ENCODE measurements at regions not wholly inside any gene's neighbourhood (a gene's known extent, or its start where the extent isn't known, plus 50 kb on each side); places are given as distances from the start of the nearest gene placed in this dataset.

GRCh38 chr13:26993780-26994179 is 177.8 kb downstream of the USP12 start:
- no peak for TF ChIP-seq CTCF (IDR thresholded peaks at IDR 0.05; ENCODE audit: insufficient read depth, low read length)
- no peak for TF ChIP-seq REST (IDR thresholded peaks at IDR 0.05; ENCODE audit: insufficient replicate concordance, low read depth)
- no peak for TF ChIP-seq GABPA (IDR thresholded peaks at IDR 0.05; ENCODE audit: low read depth)
